ENCODE measurements at regions not wholly inside any gene's neighbourhood (a gene's known extent, or its start where the extent isn't known, plus 50 kb on each side); places are given as distances from the start of the nearest gene placed in this dataset.

- no peak for TF ChIP-seq CTCF (IDR thresholded peaks at IDR 0.05; ENCODE audit: borderline replicate concordance, extremely low read depth, insufficient read depth)
- Histone ChIP-seq H3K4me1 (ENCODE audit: control insufficient read depth in 2 of 3, insufficient read depth in 2 of 3, low read depth in 1 of 3, low read length in 3 of 3) (no peaks in the 10 kb centered on the region), H3K9ac (ENCODE audit: low read length in 3 of 3) (no peak overlapping the region), H3K36me3 (ENCODE audit: control insufficient read depth in 2 of 3, insufficient read depth in 3 of 3, low read length in 3 of 3) (no peaks in the 10 kb centered on the region), H3K27me3 (ENCODE audit: control insufficient read depth, insufficient read depth, low read length) (no peaks in the 10 kb centered on the region), H3K4me3 (ENCODE audit: low read length in 3 of 3) (no peak overlapping the region), H3K27ac (ENCODE audit: low read depth in 2 of 2, low read length in 2 of 2) (no peak overlapping the region), H3K9me3 (ENCODE audit: control insufficient read depth in 2 of 3, insufficient read depth in 1 of 3, low read length in 3 of 3) (no peaks in the 10 kb centered on the region)
- DNase-seq, result no peak
- FAIRE-seq, result no peak
- intact Hi-C loops (cut with DNase I), result no loop called here
Measured at GRCh38 chr7:82757-83155, 109.6 kb upstream of the FAM20C start.

GRCh38 chr7:83441-83840, 108.9 kb upstream of the FAM20C start:
- FAIRE-seq, result no peak
- H3K27ac ChIP-seq (ENCODE audit: low read depth in 2 of 2, low read length in 2 of 2), result no peak overlapping the region
- H3K4me3 ChIP-seq (ENCODE audit: low read length in 3 of 3), result no peak overlapping the region
- H3K36me3 ChIP-seq (ENCODE audit: control insufficient read depth in 2 of 3, insufficient read depth in 3 of 3, low read length in 3 of 3), result no peaks in the 10 kb centered on the region
- no peaks in the 10 kb centered on the region for H3K27me3 ChIP-seq (ENCODE audit: control insufficient read depth, insufficient read depth, low read length)
- DNase-seq, result peak in 2 of 5 donors; percentile 37 to 47
- intact Hi-C loops (cut with DNase I), result no loop called here
- no peaks in the 10 kb centered on the region for H3K9me3 ChIP-seq (ENCODE audit: control insufficient read depth in 2 of 3, insufficient read depth in 1 of 3, low read length in 3 of 3)
- no peak overlapping the region for H3K9ac ChIP-seq (ENCODE audit: low read length in 3 of 3)
- no peak for TF ChIP-seq CTCF (IDR thresholded peaks at IDR 0.05; ENCODE audit: borderline replicate concordance, extremely low read depth, insufficient read depth)
- H3K4me1 ChIP-seq (ENCODE audit: control insufficient read depth in 2 of 3, insufficient read depth in 2 of 3, low read depth in 1 of 3, low read length in 3 of 3), result no peaks in the 10 kb centered on the region

GRCh38 chr7:83861-84632, 108.3 kb upstream of the FAM20C start:
- no peak for FAIRE-seq

More at GRCh38 chr7:83861-84632, 108.3 kb upstream of the FAM20C start:
- TF ChIP-seq CTCF (IDR thresholded peaks at IDR 0.05; ENCODE audit: borderline replicate concordance, extremely low read depth, insufficient read depth), result no peak
- Histone ChIP-seq H3K9me3 (ENCODE audit: control insufficient read depth in 2 of 3, insufficient read depth in 1 of 3, low read length in 3 of 3) (no peaks in the 10 kb centered on the region), H3K36me3 (ENCODE audit: control insufficient read depth in 2 of 3, insufficient read depth in 3 of 3, low read length in 3 of 3) (no peaks in the 10 kb centered on the region), H3K4me3 (ENCODE audit: low read length in 3 of 3) (no peak overlapping the region), H3K4me1 (ENCODE audit: control insufficient read depth in 2 of 3, insufficient read depth in 2 of 3, low read depth in 1 of 3, low read length in 3 of 3) (peaks cover 0 to under 1% (median 0%) of the 10 kb centered on the region in 3 donors), H3K27ac (ENCODE audit: low read depth in 2 of 2, low read length in 2 of 2) (no peak overlapping the region), H3K9ac (ENCODE audit: low read length in 3 of 3) (no peak overlapping the region), H3K27me3 (ENCODE audit: control insufficient read depth, insufficient read depth, low read length) (no peaks in the 10 kb centered on the region)
- DNase-seq, result peak in 1 of 5 donors; percentile 30
- intact Hi-C loops (cut with DNase I), result no loop called here
